HG02759 (cell line): ENCODE measurements at regions not wholly inside any gene's neighbourhood (a gene's known extent, or its start where the extent isn't known, plus 50 kb on each side); places are given as distances from the start of the nearest gene placed in this dataset.
"Not testable (repeated sequence)": the region's sequence is repeated elsewhere in the genome, so short reads cannot be mapped to it uniquely, and the experiment has no call there.

Experiments used
- ATAC-seq: cut with Tn5 transposase; IDR thresholded peaks from one replicate; pipeline ENCODE4 v1.9.1; 2021; ENCODE audit warnings: mild to moderate bottlenecking, moderate library complexity; ENCODE audit not compliant: unreplicated experiment

DNA sequence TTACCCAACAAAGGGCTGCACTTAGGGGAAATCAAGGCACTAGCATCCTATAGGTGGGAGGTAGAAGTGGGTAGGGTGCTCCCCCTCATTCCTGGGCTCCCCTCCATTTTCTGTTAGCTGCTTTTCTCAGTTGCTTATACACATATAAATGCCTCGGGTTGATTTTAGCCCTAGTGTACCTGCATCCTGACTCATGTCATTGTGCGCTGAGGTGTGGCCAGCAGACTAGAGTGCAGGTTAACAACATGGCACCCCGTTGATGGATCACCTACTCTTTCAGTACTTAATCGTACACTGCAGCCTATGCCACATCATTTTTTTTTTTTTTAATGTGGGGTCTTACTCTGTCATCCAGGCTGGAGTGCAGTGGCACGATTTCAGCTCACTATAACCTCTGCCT, 144.0 kb upstream of the ITGB1 start:
- no peak for ATAC-seq

DNA sequence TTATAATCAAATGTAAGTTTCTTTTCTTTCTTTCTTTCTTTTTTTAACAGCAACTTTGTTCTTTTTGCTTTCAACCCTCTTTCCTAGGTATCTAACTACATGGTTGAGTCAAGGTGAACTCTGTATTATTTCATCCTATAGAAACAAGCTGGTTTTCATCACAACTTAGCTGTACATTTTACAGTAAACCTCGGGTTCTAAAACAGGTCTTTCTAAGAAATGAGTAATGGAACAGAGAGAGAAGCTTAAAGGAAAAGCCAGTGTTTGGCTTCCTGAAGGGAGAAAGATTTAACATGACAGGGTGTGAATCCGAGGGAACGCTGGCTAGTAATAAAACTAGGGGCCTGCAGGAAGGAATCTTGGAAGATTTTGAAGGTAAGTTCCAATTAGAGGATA, 143.4 kb upstream of the ITGB1 start:
- ATAC-seq = no peak

DNA sequence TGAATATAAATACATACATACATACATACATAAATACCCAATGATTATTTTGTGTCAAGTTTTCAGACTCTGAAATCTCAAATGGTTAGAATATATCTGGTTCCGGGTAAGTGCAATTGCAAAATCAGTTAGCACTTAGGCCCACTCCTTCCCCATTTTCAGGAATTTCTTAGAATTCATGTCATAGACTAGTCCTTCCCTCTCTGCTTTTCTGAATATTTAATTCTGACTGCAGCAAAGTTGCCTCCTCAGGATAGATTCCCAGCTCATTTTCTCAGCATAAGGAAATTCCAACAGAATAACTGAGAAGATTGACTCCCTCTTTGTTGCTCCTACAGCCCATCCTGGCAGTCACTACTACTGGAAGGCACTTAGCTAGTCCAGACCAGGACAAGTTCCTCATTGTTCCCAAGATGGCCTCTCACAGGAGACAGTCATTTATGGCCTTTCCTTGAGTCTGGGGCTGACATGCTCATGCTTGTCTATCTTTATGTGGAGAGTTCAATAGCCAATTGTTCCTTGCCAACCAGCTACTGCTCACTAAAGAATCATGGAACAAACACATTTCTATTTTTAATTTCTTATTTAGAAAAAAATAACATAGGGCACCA, 142.9 kb upstream of the ITGB1 start:
- ATAC-seq = no peak

DNA sequence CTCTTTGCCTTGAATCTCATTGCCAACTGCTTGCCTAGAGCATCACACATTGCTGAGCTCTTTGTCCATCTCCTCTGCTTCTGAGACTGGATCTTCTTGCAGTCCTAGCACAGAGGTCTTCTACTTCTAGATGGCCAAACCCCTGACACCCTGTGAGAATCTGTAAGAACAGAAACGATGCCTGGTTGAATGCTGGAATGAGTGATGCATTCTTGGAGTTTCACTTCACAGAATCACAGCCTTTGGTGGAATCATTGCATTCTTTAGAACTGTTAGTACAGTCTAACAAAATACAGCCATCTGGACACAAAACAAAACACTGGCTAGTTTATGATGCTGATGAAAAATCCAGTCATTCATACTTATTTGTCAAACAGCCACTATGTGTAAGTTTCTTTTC, 141.7 kb upstream of the ITGB1 start:
- no peak for ATAC-seq

DNA sequence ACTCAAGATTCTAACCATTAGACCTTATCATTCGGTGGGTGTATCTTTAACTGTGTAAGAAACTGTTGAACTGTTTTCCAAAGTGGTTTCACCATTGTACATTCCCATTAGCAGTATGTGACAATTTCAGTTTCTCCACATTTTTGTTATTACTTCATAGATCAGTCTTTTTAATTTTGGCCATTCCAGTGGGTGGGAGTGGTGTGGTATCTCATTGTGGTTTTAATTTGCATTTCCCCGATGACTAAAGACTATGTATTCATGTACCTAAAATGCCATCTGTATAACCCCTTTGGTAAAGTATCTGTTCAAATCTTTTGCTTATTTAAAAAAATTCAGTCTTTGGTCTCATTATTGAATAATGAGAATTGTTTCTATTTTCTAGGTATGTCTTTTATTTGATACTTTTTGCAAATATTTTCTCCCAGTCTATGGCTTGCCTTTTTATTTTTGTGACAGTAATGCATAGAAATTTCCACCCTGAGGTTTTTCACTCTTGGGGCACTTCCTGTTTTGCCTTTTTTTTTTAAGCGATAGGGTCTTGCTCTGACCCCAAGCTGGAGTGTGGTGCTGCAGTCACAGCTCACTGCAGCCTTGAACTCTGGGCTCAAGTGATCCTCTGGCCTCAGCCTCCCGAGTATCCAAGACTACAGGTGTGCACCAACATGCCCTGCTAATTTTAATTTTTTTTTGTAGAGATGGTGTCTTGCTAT, 141.1 kb upstream of the ITGB1 start:
- ATAC-seq = no peak

DNA sequence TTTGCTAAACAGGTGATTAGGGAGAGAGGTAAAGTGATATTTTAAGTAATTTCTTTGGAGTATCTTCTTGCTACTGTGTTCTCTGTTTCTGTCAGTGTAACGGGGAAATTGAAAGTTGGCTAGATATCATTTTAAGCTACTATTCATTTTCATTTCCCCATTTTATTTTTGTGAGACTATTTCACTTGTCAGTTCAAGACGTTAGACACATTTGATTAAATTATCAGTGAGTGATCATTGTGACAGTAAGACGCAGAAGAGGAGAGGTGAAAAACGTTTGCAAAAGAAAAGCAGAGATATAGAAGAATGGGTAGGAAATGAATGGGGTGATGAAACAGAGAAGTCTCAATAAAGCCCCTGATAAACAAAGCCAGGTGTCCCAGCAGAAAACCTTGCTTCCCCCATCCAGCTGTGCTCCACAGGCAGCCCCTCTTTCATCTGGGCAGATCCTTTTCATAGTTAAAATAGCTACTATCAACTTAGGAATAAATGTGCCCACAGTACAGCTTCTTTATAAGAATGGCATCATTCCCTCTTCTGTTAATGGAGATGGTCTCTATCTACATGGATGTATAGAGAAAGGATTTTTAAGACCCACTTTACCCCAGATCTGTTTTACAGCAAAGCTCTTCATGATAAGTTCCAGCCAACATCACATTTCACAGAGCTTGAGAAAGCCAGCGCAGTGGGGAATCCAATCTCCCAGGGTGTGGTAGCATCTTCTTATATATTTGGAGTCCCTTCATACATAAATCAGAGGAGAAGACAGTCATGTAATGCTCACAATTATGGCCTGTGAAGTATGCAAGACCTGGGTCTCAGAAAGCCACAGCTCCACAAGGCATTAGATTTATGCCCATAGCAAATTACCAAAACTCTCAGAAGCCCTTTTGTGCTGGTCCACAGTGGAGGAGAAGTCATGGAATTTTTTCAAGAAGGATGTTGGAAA, 138.1 kb upstream of the ITGB1 start:
- peak; percentile 71 for ATAC-seq

DNA sequence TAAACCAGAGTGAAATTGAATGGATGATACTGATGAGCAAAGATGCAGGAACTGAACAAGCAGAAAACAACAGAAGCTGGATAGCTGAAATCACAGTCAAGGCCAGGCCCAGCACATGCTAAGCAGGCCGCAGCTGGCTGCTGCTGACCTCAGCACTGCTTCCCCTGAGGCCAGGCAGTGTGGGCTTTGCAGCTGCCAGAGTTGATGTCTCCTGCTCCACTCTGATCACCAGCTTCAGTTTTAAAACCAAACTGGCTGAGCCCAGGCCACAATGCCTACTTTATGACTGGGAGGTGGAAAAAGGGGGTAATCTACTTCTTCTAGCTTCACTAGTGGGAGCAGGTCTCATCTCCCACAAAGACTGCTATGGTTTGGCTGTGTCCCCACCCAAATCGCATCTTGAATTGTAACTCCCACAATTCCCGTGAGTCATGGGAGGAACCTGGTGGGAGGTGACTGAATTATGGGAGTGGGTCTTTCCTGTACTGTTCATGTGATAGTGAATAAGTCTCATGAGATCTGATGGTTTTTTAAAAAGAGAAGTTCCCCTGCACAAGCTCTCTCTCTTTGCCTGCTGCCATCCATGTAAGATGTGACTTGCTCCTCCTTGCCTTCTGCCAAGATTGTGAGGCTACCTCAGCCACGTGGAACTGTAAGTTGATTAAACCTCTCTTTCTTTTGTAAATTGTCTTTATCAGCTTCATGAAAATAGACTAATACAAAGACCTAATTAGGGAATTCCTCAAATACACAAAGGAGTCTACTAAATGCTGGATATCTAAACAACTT, 136.4 kb upstream of the ITGB1 start:
- no peak for ATAC-seq

DNA sequence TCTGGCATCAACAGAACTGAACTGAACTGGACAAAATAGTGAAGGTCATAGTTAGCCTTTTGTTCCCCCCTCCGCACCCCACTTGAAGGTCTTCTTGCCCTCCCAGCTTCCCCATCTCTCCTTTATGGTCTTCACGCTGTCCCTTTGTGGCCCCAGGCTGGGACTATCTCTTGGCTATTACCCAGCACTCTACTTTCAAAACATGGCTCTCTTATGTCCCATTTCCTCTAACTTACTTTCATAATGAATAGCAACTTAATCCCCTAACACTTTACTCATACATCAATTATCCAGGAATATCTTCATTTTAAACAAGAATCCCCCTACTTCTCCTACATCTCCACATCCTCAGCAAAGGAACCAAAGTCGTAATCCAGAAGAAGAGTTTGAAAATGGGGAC, 135.3 kb upstream of the ITGB1 start:
- peak; percentile 32 for ATAC-seq

DNA sequence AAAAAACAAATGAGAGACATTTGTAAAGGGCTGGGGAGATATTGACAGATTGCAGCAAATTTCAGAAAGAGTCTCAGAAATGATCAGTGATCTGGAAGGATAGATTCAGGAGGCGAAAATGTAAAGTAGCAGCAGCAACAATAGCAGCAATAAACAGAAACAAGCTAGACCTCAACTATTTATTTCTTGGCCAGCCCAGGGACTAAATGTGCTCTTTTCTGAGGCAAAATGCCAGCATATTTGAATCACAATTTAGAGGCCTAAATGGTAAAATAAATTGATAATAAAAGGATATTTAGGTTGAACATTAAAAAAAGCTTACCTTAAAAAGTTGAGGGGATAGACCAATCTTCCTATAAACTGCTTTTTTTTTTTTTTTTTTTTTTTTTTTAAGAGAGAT, 134.6 kb upstream of the ITGB1 start:
- ATAC-seq = no peak

DNA sequence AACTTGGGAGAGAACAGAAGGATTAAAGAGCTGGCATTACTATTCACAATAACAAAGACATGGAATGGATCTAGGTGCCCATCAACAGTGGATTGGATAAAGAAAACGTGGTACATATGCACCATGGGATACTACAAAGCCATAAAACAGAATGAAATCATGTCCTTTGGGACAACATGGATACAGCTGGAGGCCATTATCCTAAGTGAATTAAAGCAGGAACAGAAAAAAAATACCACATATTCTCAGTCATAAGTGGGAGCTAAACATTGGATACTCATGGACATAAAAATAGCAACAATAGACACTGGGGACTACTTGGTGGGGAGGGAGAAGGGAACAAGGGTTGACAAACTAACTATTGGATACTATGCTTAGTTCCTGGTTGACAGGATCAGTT, 133.2 kb upstream of the ITGB1 start:
- no peak for ATAC-seq

DNA sequence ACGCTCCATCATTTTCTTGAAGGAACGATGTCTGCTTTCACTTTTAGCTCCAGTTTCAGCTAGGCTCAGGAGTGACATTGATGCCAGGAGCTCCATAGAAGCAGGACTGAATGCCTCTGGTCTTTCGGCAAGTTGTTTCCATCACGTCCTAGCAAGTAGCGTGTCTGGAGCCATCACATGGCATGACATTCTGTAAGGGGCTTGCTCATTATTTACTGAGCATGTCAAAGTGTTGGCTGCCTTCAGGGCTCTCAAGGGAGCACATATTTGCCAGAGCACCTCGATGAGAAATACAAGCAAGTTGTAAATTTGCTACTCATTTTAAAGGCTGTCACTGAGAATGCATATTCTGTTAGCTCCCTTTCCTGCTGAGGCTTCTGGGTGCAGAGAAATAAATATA, 131.0 kb upstream of the ITGB1 start:
- ATAC-seq = no peak

DNA sequence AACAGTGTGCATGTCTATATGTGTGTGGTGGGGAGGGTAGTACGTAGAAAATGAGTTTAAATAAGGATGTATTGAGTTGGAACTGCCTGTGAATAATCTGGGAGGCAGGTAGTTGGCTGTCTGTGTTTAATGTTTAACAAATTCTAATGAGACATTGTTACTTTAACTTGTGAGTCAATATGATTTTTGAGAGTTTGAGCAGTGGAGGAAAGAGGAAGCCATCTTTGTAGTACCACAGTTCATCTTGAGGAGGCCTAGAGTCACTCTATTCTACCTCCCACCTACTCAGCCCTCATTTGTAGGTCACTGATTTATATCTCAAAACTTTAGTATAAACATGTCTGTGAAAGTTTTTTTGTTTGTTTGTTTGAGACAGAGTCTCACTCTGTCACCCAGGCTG, 129.9 kb upstream of the ITGB1 start:
- no peak for ATAC-seq

DNA sequence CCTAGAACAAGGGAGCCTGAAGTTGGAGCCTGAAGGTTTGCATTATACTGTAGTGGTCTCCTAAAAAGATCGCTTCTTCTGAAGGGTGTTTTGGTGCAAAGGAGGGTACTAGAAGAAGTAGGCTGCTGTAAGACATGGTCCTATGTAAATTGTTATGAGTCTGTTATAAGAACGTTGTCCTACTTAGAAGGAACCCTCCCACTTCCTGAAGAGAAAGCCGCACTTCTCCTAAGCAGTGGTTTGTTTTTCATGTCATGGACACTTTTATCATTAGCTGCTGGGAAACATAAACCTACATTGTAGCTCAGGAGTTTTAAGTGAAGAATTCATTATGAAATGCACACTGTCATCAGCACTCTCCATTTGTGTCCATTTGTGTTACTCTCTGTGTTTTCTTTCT, 129.1 kb upstream of the ITGB1 start:
- no peak for ATAC-seq

DNA sequence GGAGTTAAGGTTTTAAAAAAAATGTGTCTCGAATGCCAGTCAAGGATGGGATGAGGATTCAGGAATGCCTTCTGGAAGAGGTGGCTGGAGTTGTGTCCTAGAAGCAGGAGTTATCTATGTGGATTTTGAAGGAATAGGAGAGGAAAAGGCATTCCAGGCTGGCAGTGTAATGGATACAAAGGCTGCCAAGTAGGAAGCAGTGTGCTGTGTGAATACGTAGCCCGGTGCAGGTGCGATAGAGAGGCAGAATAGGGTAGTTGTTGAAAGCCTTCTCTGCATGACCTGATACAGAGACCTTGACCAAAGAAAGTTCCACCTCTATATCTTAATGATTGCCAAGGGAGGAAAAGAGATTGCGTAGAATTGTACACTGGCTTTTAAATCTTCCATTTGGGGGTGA, 128.1 kb upstream of the ITGB1 start:
- no peak for ATAC-seq

DNA sequence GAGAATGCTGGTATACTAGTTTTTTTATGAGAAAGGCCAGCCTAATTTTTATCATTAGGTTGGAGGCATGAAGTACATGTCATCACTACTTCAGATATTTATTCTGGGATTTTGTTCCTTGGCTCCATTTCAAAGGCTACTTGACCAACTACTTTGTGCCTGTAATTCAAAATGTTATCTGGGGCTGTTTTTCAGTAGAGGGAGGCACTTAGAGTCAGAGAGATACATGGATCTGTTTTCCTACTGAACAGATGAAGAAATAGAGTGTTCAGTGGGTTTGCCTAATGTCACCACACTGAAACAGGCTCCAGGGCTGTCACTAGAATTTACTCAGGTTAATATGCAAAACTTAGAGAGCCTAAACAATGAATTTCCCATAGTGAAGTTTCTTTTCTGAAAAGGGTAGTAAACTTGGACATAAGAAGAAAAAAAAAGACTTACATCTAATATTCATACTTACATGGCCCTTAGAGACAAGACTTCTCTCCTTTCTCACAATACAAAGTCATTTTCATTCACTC, 127.3 kb upstream of the ITGB1 start:
- ATAC-seq = no peak

DNA sequence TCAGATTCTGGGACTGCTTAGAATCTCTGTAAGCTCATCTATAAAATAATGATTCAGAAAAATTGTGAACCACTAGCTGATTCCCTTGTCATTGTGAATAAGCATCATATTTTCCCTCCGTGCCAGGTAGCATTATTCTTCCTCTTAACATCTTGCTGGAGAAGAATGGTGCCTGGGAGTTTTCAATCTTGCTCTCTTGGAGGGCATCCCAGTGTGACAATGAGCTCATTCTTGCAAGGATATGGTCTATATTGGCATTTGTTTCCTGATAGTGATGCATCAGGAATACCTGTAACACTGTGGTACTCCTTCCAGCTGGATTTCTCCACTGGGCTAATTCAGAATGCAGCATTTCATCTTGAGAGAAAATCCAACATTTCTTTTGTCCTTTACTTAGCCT, 126.4 kb upstream of the ITGB1 start:
- ATAC-seq = no peak

DNA sequence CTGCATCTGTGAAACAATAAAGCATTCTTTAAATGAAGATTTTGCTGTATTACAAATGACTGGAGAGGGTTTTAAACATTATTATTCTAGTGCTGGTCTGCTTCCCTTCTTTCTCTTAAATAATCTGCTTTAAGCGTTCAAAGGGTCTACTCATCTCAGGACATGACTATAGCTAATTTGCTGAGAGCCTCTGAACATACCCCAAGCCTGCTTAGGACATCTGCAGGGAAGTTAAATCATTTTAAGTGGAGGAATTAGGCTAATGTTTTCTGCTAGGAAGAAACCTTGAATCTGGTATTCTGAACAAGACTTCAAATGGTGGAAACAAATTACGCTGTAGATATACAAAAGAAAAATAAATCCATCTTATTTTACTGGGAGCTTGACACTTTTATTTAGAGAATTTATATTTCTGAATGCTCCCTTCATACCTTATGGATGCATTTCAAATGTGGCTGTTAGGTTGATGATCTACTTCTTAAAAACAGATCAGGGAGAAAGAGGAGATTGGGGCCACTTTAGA, 124.4 kb upstream of the ITGB1 start:
- no peak for ATAC-seq

DNA sequence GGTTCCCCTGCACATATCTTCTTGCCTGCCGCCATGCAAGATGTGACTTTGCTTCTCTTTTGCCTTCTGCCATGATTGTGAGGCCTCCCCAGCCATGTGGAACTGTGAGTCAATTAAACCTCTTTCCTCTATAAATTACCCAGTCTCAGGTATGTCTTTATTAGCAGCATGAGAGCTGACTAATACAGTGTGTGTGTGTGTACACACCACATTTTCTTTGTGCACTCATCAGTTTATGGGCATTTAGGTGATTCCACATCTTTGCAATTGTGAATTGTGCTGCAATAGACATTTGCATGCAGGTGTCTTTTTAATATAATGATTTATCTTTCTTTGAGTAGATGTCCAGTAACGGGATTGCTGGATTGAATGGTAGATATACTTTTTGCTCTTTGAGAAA, 122.4 kb upstream of the ITGB1 start:
- not testable (repeated sequence) for ATAC-seq

DNA sequence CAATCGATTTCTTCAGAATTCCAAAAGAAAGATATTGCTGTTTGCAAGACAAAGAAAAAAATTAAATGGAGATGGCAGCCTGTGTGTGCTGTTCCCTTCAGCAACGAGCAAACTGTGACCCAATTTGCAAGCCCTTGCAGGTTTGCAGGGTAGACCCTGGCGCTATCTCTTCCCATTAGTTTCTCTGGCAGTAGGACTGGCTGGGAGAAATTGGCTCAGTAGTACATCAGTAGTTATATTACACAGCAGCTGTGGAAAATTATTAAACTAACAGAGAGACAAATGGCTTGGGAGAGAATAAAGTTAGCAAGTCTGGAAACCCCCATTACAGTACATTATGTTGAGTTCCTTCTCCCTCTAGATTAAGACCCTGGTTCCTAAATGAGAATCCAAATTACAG, 116.4 kb upstream of the ITGB1 start:
- no peak for ATAC-seq

DNA sequence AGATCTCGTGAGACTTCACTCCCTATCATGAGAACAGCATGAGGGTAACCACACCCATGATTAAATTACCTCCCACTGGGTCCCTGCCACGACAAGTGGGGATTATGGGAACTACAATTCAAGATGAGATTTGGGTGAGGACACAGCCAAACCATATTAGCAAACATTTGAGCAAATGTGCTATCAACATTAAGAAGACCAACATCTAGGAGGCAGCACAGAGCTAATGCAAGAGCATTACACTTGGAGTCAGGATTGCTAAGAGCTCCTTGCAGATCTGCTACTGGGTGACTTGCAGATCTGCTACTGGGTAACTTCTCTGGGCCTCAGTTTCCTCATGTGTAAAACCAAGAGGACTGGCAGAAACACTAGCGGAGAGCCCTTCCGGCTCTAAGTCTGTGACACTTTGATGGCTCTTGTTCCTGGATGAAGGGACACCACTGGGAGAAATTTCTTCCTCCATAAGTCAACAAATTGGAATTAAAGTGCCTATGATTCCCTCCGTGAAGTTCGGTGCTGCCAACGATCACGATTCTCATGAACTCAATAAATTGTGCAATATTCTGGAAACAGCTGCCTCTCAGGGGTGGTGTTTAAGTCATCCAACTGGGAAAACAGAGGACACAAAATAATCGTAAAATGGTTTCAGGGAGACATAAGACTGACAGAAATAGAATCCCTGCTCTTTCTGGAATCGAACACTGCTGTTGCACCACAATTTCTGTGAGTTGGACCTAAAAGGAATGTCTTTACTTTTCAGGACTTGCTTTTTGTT, 115.8 kb upstream of the ITGB1 start:
- no peak for ATAC-seq
